ENCODE measurements at regions not wholly inside any gene's neighbourhood (a gene's known extent, or its start where the extent isn't known, plus 50 kb on each side); places are given as distances from the start of the nearest gene placed in this dataset.

DNA sequence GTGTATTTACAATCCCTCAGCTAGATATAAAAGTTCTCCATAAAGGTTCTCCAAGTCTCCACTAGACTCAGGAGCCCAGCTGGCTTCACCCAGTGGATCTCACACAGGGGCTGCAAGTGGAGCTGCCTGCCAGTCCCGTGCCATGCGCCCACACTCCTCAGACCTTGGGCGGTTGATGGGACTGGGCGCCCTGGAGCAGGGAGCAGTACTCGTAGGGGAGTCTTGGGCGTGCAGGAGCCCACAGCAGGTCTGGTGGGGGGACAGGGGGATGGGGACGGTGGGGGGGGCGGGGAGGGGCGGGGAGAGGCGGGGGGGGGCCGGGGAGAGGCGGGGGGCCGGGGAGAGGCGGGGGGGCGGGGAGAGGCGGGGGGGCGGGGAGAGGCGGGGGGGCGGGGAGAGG, 54.7 kb upstream of the RND3 start:
- no peak for DNase-seq (ENCODE audit: low read depth in 1 of 2, low spot score in 1 of 2)
- no peaks in the 10 kb centered on the region for H3K27me3 ChIP-seq (ENCODE audit: insufficient read depth, poor library complexity, severe bottlenecking)
- H3K4me3 ChIP-seq (replicated peaks; ENCODE audit: insufficient read depth, low read length) = no peak overlapping the region
- no peak for TF ChIP-seq GABPA (IDR thresholded peaks at IDR 0.05; ENCODE audit: low read depth)
- TF ChIP-seq, protein P1, sequence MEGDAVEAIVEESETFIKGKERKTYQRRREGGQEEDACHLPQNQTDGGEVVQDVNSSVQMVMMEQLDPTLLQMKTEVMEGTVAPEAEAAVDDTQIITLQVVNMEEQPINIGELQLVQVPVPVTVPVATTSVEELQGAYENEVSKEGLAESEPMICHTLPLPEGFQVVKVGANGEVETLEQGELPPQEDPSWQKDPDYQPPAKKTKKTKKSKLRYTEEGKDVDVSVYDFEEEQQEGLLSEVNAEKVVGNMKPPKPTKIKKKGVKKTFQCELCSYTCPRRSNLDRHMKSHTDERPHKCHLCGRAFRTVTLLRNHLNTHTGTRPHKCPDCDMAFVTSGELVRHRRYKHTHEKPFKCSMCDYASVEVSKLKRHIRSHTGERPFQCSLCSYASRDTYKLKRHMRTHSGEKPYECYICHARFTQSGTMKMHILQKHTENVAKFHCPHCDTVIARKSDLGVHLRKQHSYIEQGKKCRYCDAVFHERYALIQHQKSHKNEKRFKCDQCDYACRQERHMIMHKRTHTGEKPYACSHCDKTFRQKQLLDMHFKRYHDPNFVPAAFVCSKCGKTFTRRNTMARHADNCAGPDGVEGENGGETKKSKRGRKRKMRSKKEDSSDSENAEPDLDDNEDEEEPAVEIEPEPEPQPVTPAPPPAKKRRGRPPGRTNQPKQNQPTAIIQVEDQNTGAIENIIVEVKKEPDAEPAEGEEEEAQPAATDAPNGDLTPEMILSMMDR (IDR thresholded peaks at IDR 0.05; ENCODE audit: insufficient read depth, low read length) = no peak
- TF ChIP-seq POLR2AphosphoS5 (IDR thresholded peaks at IDR 0.05; ENCODE audit: low read depth) = no peak
- H3K27ac ChIP-seq (replicated peaks) = no peak overlapping the region

DNA sequence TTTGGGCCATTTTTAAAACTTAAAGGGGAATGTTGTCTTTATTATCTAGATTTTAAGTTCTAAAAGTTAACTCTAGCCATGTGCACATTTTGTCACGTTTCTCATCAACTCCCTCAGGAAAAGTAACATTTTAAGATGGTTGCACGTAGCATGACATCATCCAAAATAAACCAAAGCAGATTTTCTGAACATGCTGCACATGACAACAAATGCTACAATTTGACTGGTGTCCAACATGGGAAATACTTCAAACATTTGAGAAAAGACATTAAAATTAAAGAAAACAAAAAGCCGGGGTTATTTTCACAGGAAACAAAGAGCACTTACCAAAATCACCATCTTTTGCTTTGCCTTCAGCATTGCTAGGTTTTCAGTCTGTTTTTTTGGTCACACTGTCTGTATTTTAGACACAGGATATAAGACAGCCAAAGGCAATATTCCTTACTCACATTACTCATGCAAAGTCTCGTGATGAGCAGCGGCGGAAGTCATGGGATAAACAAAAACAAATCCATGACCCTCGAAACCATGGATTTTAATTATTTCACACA, 51.3 kb upstream of the RND3 start:
- Histone ChIP-seq H3K27me3 (ENCODE audit: insufficient read depth, poor library complexity, severe bottlenecking) (no peaks in the 10 kb centered on the region), H3K27ac (replicated peaks) (no peak overlapping the region), H3K4me3 (replicated peaks; ENCODE audit: insufficient read depth, low read length) (no peak overlapping the region)
- no peak for DNase-seq (ENCODE audit: low read depth in 1 of 2, low spot score in 1 of 2)
- TF ChIP-seq SPI1 (IDR thresholded peaks at IDR 0.05; ENCODE audit: borderline replicate concordance, low read depth) = no peak
- TF ChIP-seq, protein P1 (IDR thresholded peaks at IDR 0.05; ENCODE audit: insufficient read depth, low read length) = no peak
- no peak for TF ChIP-seq POLR2AphosphoS5 (IDR thresholded peaks at IDR 0.05; ENCODE audit: low read depth)
- TF ChIP-seq, protein P2, sequence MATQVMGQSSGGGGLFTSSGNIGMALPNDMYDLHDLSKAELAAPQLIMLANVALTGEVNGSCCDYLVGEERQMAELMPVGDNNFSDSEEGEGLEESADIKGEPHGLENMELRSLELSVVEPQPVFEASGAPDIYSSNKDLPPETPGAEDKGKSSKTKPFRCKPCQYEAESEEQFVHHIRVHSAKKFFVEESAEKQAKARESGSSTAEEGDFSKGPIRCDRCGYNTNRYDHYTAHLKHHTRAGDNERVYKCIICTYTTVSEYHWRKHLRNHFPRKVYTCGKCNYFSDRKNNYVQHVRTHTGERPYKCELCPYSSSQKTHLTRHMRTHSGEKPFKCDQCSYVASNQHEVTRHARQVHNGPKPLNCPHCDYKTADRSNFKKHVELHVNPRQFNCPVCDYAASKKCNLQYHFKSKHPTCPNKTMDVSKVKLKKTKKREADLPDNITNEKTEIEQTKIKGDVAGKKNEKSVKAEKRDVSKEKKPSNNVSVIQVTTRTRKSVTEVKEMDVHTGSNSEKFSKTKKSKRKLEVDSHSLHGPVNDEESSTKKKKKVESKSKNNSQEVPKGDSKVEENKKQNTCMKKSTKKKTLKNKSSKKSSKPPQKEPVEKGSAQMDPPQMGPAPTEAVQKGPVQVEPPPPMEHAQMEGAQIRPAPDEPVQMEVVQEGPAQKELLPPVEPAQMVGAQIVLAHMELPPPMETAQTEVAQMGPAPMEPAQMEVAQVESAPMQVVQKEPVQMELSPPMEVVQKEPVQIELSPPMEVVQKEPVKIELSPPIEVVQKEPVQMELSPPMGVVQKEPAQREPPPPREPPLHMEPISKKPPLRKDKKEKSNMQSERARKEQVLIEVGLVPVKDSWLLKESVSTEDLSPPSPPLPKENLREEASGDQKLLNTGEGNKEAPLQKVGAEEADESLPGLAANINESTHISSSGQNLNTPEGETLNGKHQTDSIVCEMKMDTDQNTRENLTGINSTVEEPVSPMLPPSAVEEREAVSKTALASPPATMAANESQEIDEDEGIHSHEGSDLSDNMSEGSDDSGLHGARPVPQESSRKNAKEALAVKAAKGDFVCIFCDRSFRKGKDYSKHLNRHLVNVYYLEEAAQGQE (IDR thresholded peaks at IDR 0.05; ENCODE audit: insufficient replicate concordance, low read depth) = no peak
- TF ChIP-seq GABPA (IDR thresholded peaks at IDR 0.05; ENCODE audit: low read depth) = no peak
